ENCODE measurements at regions not wholly inside any gene's neighbourhood (a gene's known extent, or its start where the extent isn't known, plus 50 kb on each side); places are given as distances from the start of the nearest gene placed in this dataset.
"Not testable (repeated sequence)": the region's sequence is repeated elsewhere in the genome, so short reads cannot be mapped to it uniquely, and the experiment has no call there.

DNA sequence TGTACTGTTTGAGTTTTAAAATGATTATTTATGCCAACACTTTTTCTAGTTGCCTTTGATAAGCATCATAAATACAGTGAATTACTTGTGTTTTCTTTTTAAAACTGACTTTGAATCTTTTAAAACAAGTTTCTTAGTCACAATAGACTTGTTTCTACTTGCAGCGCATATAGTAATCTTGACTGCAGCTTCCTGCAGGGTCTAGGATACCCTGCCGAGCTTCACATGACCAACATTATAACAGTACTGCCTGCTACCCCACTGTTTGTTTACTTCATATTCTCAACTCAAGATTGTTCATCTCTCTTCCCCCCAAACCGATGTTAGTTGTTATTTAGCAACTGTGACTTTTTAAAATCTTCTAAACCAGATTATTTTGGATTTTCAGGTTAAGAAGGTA lies 751.3 kb upstream of the NEGR1 start:
- no peak for DNase-seq

DNA sequence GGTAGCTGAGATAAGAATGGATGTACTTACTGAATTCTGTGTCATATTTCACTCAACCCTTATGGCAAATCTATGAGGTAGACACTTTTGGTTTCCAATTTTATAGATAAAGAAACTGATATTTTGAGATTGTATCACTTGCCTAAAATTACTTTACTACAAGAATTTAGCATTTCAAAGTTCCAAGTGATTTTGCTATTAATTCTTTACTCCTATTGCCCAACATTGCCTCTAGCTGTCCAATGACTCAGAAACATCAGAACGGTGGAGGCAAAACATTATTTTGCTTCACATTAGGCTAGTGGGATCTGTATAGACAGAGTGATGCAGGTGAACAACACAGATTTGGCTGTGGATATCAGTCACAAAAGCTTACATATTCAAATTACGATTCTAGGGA lies 747.2 kb upstream of the NEGR1 start:
- no peak for DNase-seq

DNA sequence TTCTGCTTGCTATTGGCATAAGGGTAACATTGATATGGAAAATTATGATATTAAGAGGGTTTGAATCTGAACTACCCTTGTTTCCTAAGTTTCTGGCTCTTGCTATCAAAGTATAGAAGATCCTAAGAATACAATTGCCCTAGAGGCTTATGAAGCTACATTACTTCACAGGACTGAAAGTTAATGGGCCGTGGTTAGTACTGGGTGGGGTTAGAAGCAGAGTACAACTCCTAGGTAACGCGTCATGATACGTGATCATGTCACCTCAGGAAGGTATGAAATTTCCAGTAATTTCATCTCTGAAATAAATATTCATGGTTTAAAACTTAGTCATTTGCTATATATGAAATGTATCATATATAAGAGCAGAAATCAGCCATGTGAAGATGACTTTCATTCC lies 743.8 kb upstream of the NEGR1 start:
- no peak for DNase-seq

DNA sequence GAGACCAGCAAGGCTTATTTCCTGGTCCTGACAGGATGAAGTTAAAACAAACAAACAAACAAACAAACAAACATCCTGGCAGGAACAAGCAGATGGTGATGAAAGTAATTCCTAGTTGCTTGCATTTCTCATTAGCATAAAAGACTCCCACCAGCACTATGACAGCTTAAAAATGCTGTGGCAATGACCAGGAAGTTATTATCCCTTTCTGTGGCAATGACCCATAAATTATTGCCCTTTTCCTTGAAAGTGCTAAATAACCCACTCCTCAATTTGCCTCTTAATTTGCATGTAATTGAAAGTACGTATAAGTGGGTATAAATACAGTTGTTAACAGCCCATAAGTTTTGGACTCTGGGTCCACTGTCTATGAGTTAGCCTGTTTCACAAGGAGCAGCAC lies 727.6 kb upstream of the NEGR1 start:
- no peak for DNase-seq

DNA sequence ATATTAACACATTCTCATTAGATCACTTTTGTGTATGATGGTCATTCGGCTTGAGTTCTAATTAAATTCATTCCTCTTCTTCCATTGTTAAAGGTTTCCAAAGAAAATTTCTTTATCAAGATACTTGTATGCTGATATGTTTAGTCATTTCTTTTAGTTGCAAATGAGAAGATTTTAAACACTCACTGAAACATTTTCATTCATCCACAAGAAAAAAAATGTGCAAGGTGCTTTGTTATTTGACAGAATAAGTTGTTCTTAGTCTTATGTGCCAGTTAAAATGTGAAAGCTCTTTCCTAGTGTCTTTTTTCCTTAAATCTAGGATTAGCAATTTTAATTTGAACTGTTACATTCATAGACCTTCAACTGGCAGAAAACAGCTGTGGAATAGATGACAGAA lies 727.0 kb upstream of the NEGR1 start:
- no peak for DNase-seq

DNA sequence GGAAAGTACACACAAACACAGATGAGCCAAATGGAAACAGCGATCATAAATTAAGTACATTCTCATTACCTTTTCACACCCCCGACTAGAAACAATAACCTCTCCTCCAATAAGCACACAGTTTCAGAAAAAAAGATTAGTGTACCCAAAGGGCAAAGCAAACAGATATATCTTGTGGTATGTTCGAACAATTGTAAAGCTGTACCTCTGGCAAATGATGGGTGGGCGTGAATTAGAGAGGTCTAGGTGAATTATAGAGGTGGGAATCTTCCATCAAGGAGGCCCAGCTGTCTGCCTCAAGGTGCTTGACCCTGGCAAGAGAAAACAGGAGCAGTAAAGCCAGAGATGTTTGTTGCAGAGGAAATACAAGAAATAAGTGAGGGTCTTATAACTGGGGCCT lies 715.3 kb upstream of the NEGR1 start:
- no peak for DNase-seq

DNA sequence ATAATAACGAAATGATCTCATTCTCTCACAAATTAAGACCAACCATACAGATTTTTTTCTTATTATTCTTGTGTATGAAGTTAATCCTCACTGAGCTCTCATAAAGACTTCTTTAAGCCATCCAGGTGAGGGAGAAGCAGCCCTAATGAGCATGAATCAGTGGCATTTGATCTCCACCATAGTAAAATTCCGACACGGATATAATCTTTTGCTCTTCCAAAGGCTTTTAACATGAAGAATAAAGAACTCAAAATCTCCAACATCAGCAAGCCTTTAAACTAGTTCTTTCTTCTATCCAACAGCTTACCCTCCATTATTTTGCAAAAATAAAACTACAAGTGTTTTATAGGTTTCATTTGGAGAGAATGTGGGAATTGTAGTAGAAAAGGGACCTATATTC lies 714.7 kb upstream of the NEGR1 start:
- DNase-seq = no peak

DNA sequence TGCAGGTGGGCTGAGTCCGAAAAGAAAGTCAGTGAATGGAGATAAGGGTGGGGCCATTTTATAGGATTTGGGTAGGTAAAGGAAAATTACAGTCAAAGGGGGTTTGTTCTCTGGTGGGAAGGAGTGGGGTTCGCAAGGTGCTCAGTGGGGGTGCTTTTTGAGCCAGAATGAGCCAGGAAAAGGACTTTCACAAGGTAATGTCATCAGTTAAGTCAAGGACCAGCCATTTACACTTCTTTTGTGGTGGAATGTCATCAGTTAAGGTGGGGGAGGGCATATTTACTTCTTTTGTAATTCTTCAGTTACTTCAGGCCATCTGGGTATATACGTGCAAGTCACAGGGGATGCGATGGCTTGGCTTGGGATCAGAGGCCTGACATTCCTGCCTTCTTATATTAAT lies 705.5 kb upstream of the NEGR1 start:
- DNase-seq = not testable (repeated sequence)

DNA sequence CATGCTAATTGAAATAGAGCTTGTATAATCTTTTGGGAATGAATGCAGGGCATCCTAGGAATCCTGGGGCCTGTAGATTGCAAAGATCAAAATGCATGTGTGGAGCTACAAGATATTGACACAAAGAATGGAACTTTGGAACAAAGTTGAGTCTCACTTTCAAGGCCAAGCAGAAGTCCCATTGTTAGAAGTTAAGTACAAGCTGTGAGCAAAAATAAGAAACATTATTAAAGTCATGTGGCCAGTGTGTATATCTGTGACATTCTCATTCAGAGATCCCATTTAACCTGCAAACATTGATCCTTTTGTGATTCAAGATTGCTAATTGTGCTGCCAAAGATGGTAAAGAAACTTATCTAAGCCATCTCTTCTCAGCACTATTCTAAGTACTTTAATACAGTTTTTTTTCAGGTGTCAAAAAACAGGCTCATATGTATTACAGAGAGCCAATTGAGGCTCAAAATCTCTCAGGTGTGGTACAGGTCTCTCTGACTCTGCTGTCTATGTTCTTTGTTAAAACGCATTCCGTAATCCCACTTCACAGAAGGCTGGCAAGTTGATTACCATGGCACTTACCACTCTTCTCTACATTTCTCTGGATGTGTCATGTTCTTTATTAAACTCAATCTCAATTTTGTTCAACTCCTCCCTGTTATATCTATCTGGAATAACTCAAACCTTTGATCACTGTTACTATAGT lies 704.4 kb upstream of the NEGR1 start:
- DNase-seq = no peak

DNA sequence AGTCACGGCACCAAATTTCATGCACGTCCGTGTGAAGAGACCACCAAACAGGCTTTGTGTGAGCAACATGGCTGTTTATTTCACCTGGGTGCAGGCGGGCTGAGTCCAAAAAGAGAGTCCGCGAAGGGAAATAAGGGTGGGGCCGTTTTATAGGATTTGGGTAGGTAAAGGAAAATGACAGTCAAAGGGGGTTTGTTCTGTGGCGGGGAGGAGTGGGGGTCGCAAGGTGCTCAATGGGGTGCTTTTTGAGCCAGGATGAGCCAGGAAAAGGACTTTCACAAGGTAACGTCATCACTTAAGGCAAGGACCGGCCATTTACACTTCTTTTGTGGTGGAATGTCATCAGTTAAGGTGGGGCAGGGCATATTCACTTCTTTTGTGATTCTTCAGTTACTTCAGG lies 702.7 kb upstream of the NEGR1 start:
- not testable (repeated sequence) for DNase-seq

DNA sequence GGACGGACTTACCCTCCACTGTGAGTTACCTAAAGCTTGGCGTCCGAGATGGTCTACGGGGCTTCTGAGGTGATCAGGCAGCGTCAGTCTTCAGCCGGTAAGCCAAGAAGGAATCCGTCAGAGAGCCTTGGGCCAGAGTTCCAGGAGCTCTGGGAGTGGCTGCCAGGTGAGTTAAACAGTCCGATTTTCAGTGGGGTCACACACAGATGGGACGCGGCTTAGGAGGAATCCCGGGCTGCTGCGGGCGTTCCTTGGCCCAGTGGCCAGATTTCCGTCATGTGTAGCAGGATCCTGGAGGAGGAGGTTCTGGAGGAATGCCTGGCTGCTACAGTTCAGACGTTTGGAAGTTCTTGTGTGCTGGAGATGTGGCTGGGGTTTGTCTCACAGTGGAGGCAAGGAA lies 700.7 kb upstream of the NEGR1 start:
- DNase-seq = not testable (repeated sequence)

DNA sequence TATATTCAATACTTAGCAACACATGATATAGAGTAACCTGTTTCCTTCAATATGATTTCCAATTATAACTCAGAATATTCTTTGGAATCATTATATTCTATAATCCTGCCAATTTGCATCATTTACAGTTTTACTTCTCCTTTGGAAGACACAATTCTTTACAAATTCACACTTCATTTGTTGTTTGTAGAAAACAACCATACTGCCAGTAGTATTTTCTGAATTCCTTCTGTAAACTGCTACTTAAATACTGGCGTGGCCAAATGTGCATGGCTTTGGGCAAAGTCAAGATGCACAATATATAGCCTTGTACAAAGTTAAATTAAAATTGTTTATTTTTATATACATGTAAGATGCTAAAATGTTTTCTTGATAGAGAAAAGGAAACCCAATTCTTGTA lies 687.1 kb upstream of the NEGR1 start:
- no peak for DNase-seq

DNA sequence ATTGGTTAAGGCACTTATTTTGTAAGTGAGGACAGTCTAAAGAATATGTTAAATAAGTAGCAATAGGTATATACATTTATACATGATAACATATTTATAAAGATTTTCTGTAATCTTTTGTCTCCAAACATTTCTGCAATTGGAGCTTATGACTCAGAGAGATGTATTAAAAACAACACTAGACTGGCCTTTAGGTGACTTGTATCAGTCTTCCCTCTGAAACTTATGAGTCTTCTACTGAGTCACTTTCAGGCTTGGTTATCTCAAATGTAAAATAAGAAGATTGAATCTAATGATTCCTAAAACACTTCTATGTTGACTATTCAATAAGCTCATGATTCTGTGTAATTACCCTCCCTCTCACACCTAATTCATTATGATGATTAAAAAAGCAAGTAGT lies 672.6 kb upstream of the NEGR1 start:
- DNase-seq = no peak

DNA sequence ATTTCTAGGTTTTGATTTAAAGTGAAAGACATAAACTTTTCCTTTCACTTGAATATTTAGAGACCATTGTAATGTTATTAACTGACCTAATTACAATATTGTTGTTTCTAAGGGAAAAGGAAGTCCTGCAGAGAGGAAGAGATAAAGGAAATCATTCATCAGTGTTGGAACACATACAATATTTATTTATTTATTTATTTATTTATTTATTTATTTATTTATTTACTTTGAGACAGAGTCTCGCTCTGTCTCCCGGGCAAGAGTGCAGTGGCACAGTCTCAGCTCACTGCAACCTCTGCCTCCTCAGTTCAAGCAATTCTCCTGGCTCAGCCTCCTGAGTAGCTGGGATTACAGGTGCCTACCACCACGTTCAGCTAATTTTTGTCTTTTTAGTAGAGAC lies 668.6 kb upstream of the NEGR1 start:
- DNase-seq = not testable (repeated sequence)

DNA sequence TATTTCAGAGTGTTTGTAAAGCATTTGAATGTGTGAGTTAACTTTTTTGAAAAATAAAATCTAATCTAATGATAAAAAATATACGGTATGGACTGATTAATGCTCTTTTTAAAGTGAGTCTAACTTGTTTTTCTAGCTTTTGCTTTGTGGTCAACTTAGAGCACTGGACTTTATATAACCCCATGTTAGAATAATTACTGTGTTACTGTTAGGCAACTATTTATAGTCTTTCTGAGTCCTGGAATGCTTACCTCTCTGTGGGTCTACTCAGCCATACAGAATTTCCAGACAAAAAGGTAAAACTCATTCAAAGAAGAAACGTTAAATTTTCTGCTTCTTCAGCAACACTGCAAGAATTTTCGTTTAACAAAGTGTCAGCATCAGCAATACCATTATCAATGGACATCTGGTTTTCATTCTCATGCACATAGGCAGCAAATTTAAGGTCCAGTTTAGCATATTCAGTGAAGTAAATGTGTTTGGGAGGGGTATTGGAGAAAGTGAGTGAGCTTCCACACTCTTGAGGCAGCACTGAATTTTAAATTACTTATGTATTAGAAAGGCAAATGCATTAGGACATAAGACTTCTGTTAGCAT lies 664.7 kb upstream of the NEGR1 start:
- no peak for DNase-seq

DNA sequence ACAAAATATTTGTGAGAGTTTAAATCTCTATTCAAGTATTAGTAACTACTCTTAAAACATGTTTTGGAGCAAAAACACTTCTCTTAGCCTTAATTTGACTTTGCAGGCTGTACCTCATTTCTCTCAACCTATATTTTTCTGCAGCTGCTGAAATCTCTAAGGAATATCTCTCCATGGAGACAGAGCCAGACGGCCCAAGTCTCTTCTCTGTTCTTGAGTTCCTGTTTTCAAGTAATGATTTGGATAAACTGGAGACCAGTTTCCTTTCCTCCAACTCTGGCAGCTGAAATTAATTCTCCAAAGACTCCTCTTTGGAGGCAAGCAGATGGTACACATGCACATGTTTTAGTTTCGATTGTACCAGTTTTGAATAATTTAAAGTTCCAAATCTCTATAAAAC lies 659.7 kb upstream of the NEGR1 start:
- no peak for DNase-seq

DNA sequence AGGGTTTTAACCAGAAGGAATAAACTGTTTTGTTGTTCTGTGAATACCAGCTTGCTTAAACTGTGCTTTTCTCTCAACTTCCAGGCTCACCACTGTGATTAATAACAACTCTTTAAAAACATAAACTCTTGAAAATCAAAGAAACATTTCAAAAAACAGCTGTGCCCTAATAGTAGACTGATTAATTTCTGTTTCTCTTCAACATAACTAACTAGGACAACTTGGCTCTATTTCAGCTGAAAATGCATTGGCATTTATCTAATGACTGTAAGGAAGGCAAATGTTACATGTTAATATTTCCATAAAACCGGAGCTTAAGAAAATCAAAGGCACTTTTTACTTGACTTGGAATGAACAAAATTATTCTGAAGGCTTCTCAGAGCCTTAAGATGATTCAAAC lies 656.1 kb upstream of the NEGR1 start:
- no peak for DNase-seq

DNA sequence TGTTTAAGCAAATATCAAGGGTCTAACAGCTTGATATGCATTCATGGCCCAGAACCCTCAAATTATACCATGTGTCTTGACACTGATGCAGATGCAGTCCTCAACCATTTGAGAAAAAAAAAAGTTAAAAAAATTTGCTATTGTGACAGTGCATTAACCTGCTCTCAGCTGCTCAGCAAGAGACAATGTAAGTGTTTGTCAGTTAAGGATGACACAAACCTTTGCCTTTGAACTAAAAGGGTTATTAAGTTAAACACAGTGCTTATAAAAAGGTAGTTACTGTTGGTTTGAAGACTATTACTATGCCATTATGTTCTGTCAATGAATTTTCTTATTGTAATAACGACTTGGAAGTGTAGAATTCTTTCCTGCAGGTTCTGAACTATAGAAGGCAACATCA lies 655.6 kb upstream of the NEGR1 start:
- DNase-seq = no peak

DNA sequence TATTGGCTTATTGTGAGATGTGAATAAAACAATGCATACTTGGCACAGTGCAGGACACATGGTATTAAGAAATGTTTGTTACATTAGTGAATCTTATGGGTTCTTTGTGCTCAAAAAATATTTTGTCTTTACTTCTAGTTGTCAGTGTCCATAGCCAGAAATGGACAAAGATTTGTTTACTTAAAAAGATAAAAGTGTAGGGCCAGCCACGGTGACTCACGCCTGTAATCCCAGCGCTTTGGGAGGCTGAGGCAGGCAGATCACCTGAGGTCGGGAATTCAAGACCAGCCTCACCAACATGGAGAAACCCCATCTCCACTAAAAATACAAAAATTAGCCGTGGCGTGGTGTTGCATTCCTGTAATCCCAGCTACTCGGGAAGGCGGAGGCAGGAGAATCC lies 654.6 kb upstream of the NEGR1 start:
- no peak for DNase-seq

DNA sequence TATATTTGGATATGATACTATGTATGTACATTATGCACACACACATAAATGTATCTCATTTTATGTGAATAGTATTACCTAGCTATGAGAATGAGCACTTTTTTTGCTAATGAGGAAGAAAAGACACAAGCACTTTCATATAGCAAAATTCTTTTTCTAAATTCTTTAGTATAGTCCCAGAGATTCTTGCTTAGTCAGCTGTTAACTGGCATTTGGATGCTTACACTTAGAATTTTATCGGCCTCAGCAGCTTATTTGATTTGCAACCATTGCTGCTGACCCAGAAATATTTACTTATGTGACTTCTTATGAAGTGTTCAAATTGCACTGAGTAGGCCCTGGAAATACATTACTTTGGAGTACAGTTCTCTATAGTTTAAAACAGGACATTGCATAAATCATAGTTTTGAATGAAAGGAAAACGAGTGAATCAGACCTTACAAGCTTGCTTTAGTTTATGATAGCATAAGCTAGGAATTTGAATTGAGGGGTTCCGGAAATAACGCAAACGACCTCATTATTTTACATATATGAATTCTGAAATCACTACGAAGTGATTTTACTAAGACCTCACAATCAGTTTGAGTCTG lies 653.9 kb upstream of the NEGR1 start:
- DNase-seq = no peak

DNA sequence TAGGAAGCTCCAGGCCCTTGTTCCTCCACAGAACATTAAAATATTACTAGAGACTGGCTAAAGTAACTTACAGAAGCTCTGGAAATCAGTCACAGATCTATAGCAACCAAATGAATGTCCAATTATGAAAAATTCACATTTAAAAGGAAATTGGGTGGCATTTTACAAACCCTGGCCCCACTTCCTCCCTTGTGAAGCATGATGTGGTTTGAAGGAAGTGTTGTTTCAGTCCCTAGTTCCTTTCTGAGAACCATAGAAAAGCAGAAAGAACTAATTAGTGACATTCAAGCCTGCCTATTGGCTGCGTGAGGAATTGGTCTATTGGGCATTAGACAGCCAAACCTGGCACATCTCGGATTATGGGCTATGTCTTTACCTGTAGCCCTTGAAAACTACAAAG lies 649.7 kb upstream of the NEGR1 start:
- DNase-seq = no peak

DNA sequence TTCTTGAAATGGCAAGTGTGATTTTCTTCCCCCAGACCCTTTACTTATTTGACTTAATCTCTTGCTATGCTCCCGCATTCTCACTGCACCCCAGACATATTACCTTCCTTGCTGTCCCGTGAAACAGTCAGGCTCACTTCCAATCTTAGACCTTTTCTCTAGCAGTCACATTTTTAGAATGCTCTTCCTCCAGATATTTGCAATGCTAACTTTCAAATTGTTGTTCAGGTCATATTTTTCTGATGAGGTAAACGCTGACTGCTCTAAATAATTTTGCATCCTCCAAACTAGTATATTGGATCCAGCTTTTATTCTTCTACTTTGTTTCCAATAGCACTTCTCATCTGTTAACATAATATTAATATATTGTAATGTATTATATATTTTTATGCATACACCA lies 648.2 kb upstream of the NEGR1 start:
- DNase-seq = no peak

DNA sequence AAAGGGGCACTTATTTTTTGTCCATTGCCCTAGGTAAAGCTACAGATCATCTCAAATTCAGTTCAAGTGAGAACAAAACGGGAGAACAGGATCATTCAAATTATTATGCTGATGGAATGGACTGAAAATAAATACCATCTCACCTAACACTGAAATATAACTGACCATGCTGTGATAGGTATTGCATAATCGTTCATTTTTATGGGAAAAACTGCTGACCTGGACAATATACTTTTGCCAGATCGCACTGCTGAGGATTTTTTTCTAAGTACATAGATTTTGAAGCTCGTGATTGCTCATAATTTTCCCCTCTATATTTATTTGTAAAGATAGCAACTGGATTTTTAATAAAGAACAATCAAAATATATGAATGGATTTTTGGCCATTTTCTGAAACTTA lies 636.6 kb upstream of the NEGR1 start:
- no peak for DNase-seq

DNA sequence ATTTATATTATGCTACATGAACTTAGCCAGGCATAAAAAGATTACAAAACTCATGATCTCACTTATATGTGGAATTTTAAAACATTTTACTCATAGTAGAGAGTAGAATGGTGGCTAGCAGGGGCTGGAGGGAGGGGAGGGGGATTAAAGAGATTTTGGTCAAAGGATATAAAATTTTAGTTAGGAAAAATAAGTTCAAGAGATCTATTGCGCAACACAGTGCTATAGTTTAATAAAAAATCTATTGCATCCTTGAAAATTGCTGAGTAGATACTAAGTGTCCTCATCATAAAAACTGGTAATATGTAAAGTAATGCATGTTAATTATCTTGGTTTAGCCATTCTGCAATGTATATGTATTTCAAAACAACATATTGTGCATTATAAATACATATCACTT lies 635.6 kb upstream of the NEGR1 start:
- no peak for DNase-seq

DNA sequence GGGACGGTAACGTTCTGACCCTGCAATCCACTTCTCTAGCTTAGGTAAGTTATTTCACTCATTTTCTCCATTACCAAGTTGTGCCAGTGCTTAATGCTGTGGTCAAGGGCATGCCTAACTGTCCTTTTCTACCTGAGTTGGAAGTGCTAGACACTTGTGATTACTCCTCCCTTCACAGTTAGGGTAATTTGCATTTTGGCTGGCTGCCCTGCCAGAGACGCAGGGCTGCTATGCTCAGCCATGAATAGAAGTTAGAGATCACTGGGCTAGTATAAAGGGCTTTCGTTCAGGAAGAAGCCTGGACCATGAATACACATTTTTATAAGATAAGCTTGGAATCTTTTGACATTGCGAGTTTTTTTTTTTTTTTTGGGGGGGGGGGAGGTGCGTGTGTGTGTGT lies 633.2 kb upstream of the NEGR1 start:
- DNase-seq = no peak

All from SIG-M5 (cell line).